HepG2 (cell line): ENCODE measurements at regions not wholly inside any gene's neighbourhood (a gene's known extent, or its start where the extent isn't known, plus 50 kb on each side); places are given as distances from the start of the nearest gene placed in this dataset.

Experiments used
- BHLHE40 ChIP-seq: IDR thresholded peaks from 2 replicates; pipeline ENCODE4 v1.6.1; 2011; ENCODE audit warnings: low read length, improper control_type of control experiment
- CEBPG ChIP-seq: IDR thresholded peaks from 2 replicates; pipeline ENCODE4 v1.6.1; 2016
- CREM ChIP-seq, 2 experiments: sonication (generic) in 1 of 2; formaldehyde crosslinking in 1 of 2; IDR thresholded peaks; 2 replicates each; pipeline versions ENCODE4 v1.4.0 to v1.6.1; 2016 to 2020; ENCODE audit warnings: antibody characterized with exemption in 1 of 2, mild to moderate bottlenecking in 1 of 2, missing genetic modification reagents in 1 of 2
- DNMT3B ChIP-seq: conservative IDR thresholded peaks from 2 replicates; pipeline ENCODE4 v1.6.1; 2016; ENCODE audit warnings: missing biosample characterization, control low read depth
- ELF1 ChIP-seq: sonication (generic); formaldehyde crosslinking; IDR thresholded peaks from 2 replicates; pipeline ENCODE4 v1.4.0; 2020; ENCODE audit warnings: missing genetic modification reagents
- EP300 ChIP-seq, 3 experiments: sonication (generic) in 1 of 3; formaldehyde crosslinking in 1 of 3; IDR thresholded peaks; 2 replicates each; pipeline versions ENCODE4 v1.5.1 to v1.6.1; 2011 to 2020; ENCODE audit warnings: low read depth in 2 of 3, low read length in 2 of 3, borderline replicate concordance in 1 of 3, improper control_type of control experiment in 1 of 3, mild to moderate bottlenecking in 1 of 3, missing genetic modification reagents in 1 of 3, moderate library complexity in 1 of 3
- ETV5 ChIP-seq: IDR thresholded peaks from 2 replicates; pipeline ENCODE4 v1.6.1; 2018; ENCODE audit warnings: missing biosample characterization, missing genetic modification reagents, inconsistent platforms, borderline replicate concordance
- PCBP1 ChIP-seq: fragments of 200-400 bp; formaldehyde crosslinking; IDR thresholded peaks from 2 replicates; pipeline ENCODE4 v1.6.1; 2017; ENCODE audit warnings: mild to moderate bottlenecking, low read depth, low read length, borderline replicate concordance
- POGZ ChIP-seq: sonication (generic); formaldehyde crosslinking; IDR thresholded peaks from 2 replicates; pipeline ENCODE4 v1.4.0; 2020; ENCODE audit warnings: mild to moderate bottlenecking, missing genetic modification reagents
- SOX13 ChIP-seq, 3 experiments: fragments of 450-650 bp in 1 of 3; sonication (generic) in 1 of 3; formaldehyde crosslinking in 1 of 3; IDR thresholded peaks in 2 of 3; conservative IDR thresholded peaks in 1 of 3; 2 replicates each; pipeline versions ENCODE4 v1.5.0 to v1.6.1; 2016 to 2020; ENCODE audit warnings: antibody characterized with exemption in 1 of 3, mild to moderate bottlenecking in 1 of 3, missing compliant biosample characterization in 1 of 3, missing genetic modification reagents in 1 of 3, moderate library complexity in 1 of 3
- SOX5 ChIP-seq: IDR thresholded peaks from 2 replicates; pipeline ENCODE4 v1.6.1; 2016; ENCODE audit warnings: borderline replicate concordance
- SOX6 ChIP-seq, 2 experiments: fragments of 450-650 bp in 1 of 2; sonication (generic) in 1 of 2; formaldehyde crosslinking in 1 of 2; IDR thresholded peaks; 2 replicates each; pipeline versions ENCODE4 v1.4.0 to v1.6.1; 2017 to 2020; ENCODE audit warnings: antibody characterized with exemption in 1 of 2, mild to moderate bottlenecking in 1 of 2, missing genetic modification reagents in 1 of 2
- ZBTB21 ChIP-seq: sonication (generic); formaldehyde crosslinking; IDR thresholded peaks from 2 replicates; pipeline ENCODE4 v1.4.0; 2020; ENCODE audit warnings: missing genetic modification reagents
- ZNF558 ChIP-seq: sonication (generic); formaldehyde crosslinking; IDR thresholded peaks from 2 replicates; pipeline ENCODE4 v1.9.0; 2022; ENCODE audit warnings: mild to moderate bottlenecking, missing genetic modification reagents, borderline replicate concordance
- ZNF605 ChIP-seq: sonication (generic); formaldehyde crosslinking; IDR thresholded peaks from 2 replicates; pipeline ENCODE4 v1.8.0; 2022; ENCODE audit warnings: mild to moderate bottlenecking, missing genetic modification reagents
- ZNF761 ChIP-seq: sonication (generic); formaldehyde crosslinking; conservative IDR thresholded peaks from 2 replicates; pipeline ENCODE4 v1.4.0; 2020; ENCODE audit warnings: mild to moderate bottlenecking, missing genetic modification reagents
- TF ChIP-seq, protein P1 (sequence below): sonication (generic); formaldehyde crosslinking; IDR thresholded peaks from 2 replicates; pipeline ENCODE4 v1.8.1; 2022; ENCODE audit warnings: mild to moderate bottlenecking, missing genetic modification reagents
- TF ChIP-seq, protein P2 (sequence below): sonication (generic); formaldehyde crosslinking; IDR thresholded peaks from 2 replicates; pipeline ENCODE4 v1.5.1; 2020; ENCODE audit warnings: missing genetic modification reagents, mild to moderate bottlenecking, borderline replicate concordance
- TF ChIP-seq, protein P3 (sequence below): IDR thresholded peaks from 2 replicates; pipeline ENCODE4 v1.6.1; 2012; ENCODE audit warnings: low read length, improper control_type of control experiment
- TF ChIP-seq, protein P4 (sequence below): sonication (generic); formaldehyde crosslinking; IDR thresholded peaks from 2 replicates; pipeline ENCODE4 v1.5.0; 2020; ENCODE audit warnings: mild to moderate bottlenecking, missing genetic modification reagents

DNA sequence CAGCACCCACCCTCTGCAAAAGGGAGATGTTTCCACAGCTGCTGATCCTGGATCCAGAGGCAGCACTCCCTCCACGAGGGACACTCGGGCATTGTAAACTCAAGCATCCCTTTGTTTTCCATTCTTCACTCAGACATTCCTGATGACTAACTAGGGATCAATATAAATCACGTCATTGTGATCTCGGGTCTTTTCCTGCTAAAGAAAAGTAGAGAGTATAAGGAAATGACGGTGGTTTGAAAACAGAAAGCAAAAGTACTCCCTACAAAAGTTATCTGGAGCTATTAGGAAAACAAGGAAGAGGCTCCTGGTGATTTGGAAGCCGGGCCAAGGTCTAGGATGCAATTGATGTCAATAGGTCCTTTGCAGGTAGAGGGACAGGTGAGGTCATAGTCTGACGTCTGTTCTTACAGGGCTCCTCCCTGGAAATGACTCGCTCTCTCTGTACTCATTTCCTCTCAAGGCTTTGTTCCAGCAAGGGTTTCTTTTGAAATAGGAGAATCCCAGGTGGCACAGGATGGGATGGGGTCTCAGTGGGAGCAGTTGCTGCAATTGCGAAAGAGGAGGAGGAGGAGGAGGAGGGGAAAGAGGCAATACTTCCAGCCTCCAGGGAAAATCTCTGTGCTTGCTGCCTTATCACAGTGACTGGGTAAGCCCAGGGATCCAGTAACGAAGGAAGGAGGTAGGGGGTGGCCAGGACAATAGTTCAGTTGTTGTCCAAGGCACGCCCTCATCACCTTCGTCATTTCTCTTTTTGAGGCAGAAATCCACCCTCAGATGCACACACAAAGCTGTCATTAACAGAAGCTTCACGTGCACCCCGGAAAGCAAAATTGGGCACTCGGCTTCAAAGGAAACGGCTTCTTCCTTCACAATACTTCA, 222.8 kb downstream of the LY86 start (continued):
- TF ChIP-seq CREM (IDR thresholded peaks at IDR 0.05) (peak; percentile 14; the same call in 1 of the 2 replicates), CREM (CRISPR knock-in tag; IDR thresholded peaks at IDR 0.05) (no peak), BHLHE40 (peak; percentile 78), EP300 (IDR thresholded peaks at IDR 0.05; ENCODE audit: low read depth in 2 of 2, low read length in 2 of 2) (peak in 1 of 2 experiments; percentile 28; a peak in 1 of 4 replicates), EP300 (CRISPR knock-in tag; IDR thresholded peaks at IDR 0.05; ENCODE audit: borderline replicate concordance) (no peak), PCBP1 (no peak), ZNF558 (CRISPR knock-in tag) (no peak), POGZ (CRISPR knock-in tag) (no peak), ELF1 (CRISPR knock-in tag) (no peak), SOX6 (IDR thresholded peaks at IDR 0.05) (no peak), SOX6 (CRISPR knock-in tag; IDR thresholded peaks at IDR 0.05) (peak; percentile 57; the same call in 1 of the 2 replicates), SOX13 (IDR thresholded peaks at IDR 0.05) (peak; percentile 38; the same call in 1 of the 2 replicates), SOX13 (CRISPR knock-in tag; conservative IDR thresholded peaks at IDR 0.05 in 1 of 2, IDR thresholded peaks at IDR 0.05 in 1 of 2) (peak in 1 of 2 experiments; percentile 77; a peak in 2 of 4 replicates), ZBTB21 (peak; percentile 92), SOX5 (CRISPR knock-in tag) (peak; percentile 73), CEBPG (CRISPR knock-in tag) (peak; percentile 49; the same call in 1 of the 2 replicates), ZNF761 (CRISPR knock-in tag) (no peak), DNMT3B (CRISPR knock-in tag) (peak; percentile 76; the same call in 1 of the 2 replicates), ZNF605 (CRISPR knock-in tag) (no peak), ETV5 (no peak)
- TF ChIP-seq, protein P1, sequence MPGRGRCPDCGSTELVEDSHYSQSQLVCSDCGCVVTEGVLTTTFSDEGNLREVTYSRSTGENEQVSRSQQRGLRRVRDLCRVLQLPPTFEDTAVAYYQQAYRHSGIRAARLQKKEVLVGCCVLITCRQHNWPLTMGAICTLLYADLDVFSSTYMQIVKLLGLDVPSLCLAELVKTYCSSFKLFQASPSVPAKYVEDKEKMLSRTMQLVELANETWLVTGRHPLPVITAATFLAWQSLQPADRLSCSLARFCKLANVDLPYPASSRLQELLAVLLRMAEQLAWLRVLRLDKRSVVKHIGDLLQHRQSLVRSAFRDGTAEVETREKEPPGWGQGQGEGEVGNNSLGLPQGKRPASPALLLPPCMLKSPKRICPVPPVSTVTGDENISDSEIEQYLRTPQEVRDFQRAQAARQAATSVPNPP = no peak
- TF ChIP-seq, protein P2, sequence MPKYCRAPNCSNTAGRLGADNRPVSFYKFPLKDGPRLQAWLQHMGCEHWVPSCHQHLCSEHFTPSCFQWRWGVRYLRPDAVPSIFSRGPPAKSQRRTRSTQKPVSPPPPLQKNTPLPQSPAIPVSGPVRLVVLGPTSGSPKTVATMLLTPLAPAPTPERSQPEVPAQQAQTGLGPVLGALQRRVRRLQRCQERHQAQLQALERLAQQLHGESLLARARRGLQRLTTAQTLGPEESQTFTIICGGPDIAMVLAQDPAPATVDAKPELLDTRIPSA = no peak
- TF ChIP-seq, protein P3, sequence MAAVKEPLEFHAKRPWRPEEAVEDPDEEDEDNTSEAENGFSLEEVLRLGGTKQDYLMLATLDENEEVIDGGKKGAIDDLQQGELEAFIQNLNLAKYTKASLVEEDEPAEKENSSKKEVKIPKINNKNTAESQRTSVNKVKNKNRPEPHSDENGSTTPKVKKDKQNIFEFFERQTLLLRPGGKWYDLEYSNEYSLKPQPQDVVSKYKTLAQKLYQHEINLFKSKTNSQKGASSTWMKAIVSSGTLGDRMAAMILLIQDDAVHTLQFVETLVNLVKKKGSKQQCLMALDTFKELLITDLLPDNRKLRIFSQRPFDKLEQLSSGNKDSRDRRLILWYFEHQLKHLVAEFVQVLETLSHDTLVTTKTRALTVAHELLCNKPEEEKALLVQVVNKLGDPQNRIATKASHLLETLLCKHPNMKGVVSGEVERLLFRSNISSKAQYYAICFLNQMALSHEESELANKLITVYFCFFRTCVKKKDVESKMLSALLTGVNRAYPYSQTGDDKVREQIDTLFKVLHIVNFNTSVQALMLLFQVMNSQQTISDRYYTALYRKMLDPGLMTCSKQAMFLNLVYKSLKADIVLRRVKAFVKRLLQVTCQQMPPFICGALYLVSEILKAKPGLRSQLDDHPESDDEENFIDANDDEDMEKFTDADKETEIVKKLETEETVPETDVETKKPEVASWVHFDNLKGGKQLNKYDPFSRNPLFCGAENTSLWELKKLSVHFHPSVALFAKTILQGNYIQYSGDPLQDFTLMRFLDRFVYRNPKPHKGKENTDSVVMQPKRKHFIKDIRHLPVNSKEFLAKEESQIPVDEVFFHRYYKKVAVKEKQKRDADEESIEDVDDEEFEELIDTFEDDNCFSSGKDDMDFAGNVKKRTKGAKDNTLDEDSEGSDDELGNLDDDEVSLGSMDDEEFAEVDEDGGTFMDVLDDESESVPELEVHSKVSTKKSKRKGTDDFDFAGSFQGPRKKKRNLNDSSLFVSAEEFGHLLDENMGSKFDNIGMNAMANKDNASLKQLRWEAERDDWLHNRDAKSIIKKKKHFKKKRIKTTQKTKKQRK = no peak
- TF ChIP-seq, protein P4, sequence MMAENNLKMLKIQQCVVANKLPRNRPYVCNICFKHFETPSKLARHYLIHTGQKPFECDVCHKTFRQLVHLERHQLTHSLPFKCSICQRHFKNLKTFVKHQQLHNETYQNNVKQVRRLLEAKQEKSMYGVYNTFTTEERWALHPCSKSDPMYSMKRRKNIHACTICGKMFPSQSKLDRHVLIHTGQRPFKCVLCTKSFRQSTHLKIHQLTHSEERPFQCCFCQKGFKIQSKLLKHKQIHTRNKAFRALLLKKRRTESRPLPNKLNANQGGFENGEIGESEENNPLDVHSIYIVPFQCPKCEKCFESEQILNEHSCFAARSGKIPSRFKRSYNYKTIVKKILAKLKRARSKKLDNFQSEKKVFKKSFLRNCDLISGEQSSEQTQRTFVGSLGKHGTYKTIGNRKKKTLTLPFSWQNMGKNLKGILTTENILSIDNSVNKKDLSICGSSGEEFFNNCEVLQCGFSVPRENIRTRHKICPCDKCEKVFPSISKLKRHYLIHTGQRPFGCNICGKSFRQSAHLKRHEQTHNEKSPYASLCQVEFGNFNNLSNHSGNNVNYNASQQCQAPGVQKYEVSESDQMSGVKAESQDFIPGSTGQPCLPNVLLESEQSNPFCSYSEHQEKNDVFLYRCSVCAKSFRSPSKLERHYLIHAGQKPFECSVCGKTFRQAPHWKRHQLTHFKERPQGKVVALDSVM (CRISPR knock-in tag) = no peak
